B cell (primary cell): ENCODE measurements at regions not wholly inside any gene's neighbourhood (a gene's known extent, or its start where the extent isn't known, plus 50 kb on each side); places are given as distances from the start of the nearest gene placed in this dataset.

Experiments
- ATAC-seq: fragments of 200-7000 bp; cut with Tn5 transposase; one replicate; pipeline ENCODE4 v1.10.0; 2021; ENCODE audit warnings: low read depth, mild to moderate bottlenecking, moderate number of reproducible peaks, moderate library complexity
- CTCF ChIA-PET: fragments of 350-600 bp; sonication (Branson Sonifier 250); formaldehyde crosslinking; loops from one replicate; lab custom pipeline; 2021; ENCODE audit warnings: antibody characterized with exemption, inconsistent platforms; lab: Charles Lee
- POLR2A ChIA-PET: fragments of 350-600 bp; sonication (Branson Sonifier 250); formaldehyde crosslinking; loops from one replicate; lab custom pipeline; 2021; ENCODE audit warnings: antibody characterized with exemption; lab: Charles Lee
- DNase-seq: peaks from one replicate; pipeline ENCODE4 v3.0.0; 2013
- H2AFZ ChIP-seq: 2 replicates; pipeline ENCODE4 v1.6.1; 2012; ENCODE audit warnings: mild to moderate bottlenecking, low read depth, low read length; ENCODE audit not compliant: insufficient read depth, poor library complexity, severe bottlenecking
- H3K27ac ChIP-seq, 2 donors: 1 replicate in 1 of 2; 2 replicates in 1 of 2; pipeline ENCODE4 v1.5.1; 2012 to 2013; ENCODE audit warnings: low read length in 2 of 2, mild to moderate bottlenecking in 2 of 2, moderate library complexity in 1 of 2
- H3K27me3 ChIP-seq, 4 experiments: fragments of 200-600 bp in 1 of 4; sonication (generic) in 1 of 4; replicated peaks in 1 of 4; 1 replicate in 2 of 4; 2 replicates in 2 of 4; pipeline versions ENCODE4 v1.6.1 to v1.7.0; 2013 to 2016; ENCODE audit warnings: low read length in 3 of 4, mild to moderate bottlenecking in 2 of 4, mixed read lengths in 1 of 4, moderate library complexity in 1 of 4; ENCODE audit not compliant: insufficient read depth in 4 of 4, control insufficient read depth in 3 of 4; ENCODE audit errors: control extremely low read depth in 1 of 4
- H3K36me3 ChIP-seq, 2 experiments: replicated peaks in 1 of 2; 1 replicate in 1 of 2; 2 replicates in 1 of 2; pipeline versions ENCODE4 v1.6.1 to v1.7.1; 2013; ENCODE audit warnings: low read length in 1 of 2; ENCODE audit not compliant: insufficient read depth in 2 of 2, control insufficient read depth in 1 of 2; ENCODE audit errors: control extremely low read depth in 1 of 2, extremely low read depth in 1 of 2
- H3K4me1 ChIP-seq, 2 donors: fragments of 200-600 bp in 1 of 2; sonication (generic) in 1 of 2; 1 replicate in 1 of 2; 2 replicates in 1 of 2; pipeline versions ENCODE4 v1.5.1 to v1.6.1; 2013 to 2017; ENCODE audit warnings: low read length in 2 of 2; ENCODE audit not compliant: control insufficient read depth in 2 of 2, insufficient read depth in 2 of 2
- H3K4me2 ChIP-seq: replicated peaks from 2 replicates; pipeline ENCODE3; 2012; ENCODE audit warnings: mild to moderate bottlenecking, low read depth, low read length; ENCODE audit not compliant: poor library complexity, severe bottlenecking
- H3K4me3 ChIP-seq, 5 experiments: fragments of 200-600 bp in 1 of 5; sonication (generic) in 1 of 5; 1 replicate in 3 of 5; 2 replicates in 2 of 5; pipeline versions ENCODE4 v1.5.1 to v1.7.0; 2011 to 2016; ENCODE audit warnings: low read length in 4 of 5, mild to moderate bottlenecking in 4 of 5, low read depth in 2 of 5, control low read depth in 1 of 5, moderate library complexity in 1 of 5; ENCODE audit not compliant: insufficient read depth in 1 of 5; ENCODE audit errors: control extremely low read depth in 1 of 5, extremely low read depth in 1 of 5
- H3K79me2 ChIP-seq: fragments of 200-600 bp; sonication (generic); one replicate; pipeline ENCODE4 v1.6.0; 2016; ENCODE audit warnings: low read length; ENCODE audit not compliant: control insufficient read depth, insufficient read depth
- H3K9ac ChIP-seq: fragments of 200-600 bp; sonication (generic); 2 replicates; pipeline ENCODE4 v1.6.1; 2017; ENCODE audit warnings: mild to moderate bottlenecking, low read length, moderate library complexity
- H3K9me3 ChIP-seq, 3 donors: one replicate each; pipeline versions ENCODE4 v1.6.1 to v1.7.1; 2013; ENCODE audit warnings: low read length in 2 of 3; ENCODE audit not compliant: control insufficient read depth in 2 of 3, insufficient read depth in 1 of 3; ENCODE audit errors: control extremely low read depth in 1 of 3
- H4K20me1 ChIP-seq: 2 replicates; pipeline ENCODE4 v1.6.0; 2012; ENCODE audit warnings: mild to moderate bottlenecking, low read length; ENCODE audit not compliant: insufficient read depth, control insufficient read depth, poor library complexity, severe bottlenecking
- H3K27ac Mint-ChIP-seq: one replicate; pipeline ENCODE4 v1.8.0; 2021; ENCODE audit warnings: mixed read lengths
- H3K27me3 Mint-ChIP-seq: one replicate; pipeline ENCODE4 v1.8.0; 2021; ENCODE audit warnings: mixed read lengths
- H3K4me1 Mint-ChIP-seq: one replicate; pipeline ENCODE4 v1.8.0; 2021; ENCODE audit warnings: mixed read lengths
- H3K4me3 Mint-ChIP-seq: one replicate; pipeline ENCODE4 v1.8.0; 2021; ENCODE audit warnings: mixed read lengths
- H3K9me3 Mint-ChIP-seq: one replicate; pipeline ENCODE4 v1.8.0; 2022; ENCODE audit warnings: mixed read lengths; ENCODE audit not compliant: insufficient read depth
- EZH2 ChIP-seq: IDR thresholded peaks from 2 replicates; pipeline ENCODE4 v1.6.1; 2012; ENCODE audit warnings: borderline replicate concordance, low read depth, mild to moderate bottlenecking, moderate library complexity, low read length; ENCODE audit not compliant: insufficient read depth, poor library complexity, severe bottlenecking
- WGBS: methylation state at CpG from one replicate; pipeline ENCODE4 v1.1.5; 2013; ENCODE audit warnings: missing lambda C conversion rate; ENCODE audit not compliant: insufficient coverage; 5-methylcytosine and 5-hydroxymethylcytosine counted together
- intact Hi-C: fragments of 100-400 bp; cut with micrococcal nuclease; formaldehyde crosslinking; loops from one replicate; pipeline ENCODE4 v1.10.0; 2022
- TF ChIP-seq, protein P1 (sequence below): fragments of 200-600 bp; IDR thresholded peaks from one replicate; pipeline ENCODE4 v1.8.0; 2022; ENCODE audit warnings: antibody characterized with exemption, mild to moderate bottlenecking

DNA sequence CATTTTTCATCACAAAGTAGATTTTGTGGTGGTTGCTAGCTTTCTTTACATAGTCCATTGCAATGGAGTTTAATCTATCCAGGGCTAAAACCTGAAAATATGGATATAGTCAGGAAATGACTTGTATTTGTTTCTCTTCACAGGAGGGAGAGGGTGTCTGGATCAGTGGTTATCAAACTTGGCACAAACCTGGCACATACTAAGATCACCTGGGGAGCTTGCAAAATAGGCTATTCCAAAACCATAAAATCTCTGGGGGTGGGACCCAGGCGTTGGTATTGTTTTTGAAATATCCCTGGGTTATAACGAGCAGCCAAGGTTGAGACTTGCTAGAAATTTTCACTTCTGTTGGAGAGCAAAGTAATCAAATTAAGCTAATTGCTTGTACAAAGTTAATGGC, 179.9 kb downstream of the PCSK1 start:
- H4K20me1 ChIP-seq: no peaks in the 10 kb centered on the region
- H3K9me3 Mint-ChIP-seq: no peaks in the 10 kb centered on the region
- no peak for DNase-seq
- CTCF ChIA-PET: no interaction called here
- no peak overlapping the region for H3K27ac ChIP-seq
- TF ChIP-seq, protein P1, sequence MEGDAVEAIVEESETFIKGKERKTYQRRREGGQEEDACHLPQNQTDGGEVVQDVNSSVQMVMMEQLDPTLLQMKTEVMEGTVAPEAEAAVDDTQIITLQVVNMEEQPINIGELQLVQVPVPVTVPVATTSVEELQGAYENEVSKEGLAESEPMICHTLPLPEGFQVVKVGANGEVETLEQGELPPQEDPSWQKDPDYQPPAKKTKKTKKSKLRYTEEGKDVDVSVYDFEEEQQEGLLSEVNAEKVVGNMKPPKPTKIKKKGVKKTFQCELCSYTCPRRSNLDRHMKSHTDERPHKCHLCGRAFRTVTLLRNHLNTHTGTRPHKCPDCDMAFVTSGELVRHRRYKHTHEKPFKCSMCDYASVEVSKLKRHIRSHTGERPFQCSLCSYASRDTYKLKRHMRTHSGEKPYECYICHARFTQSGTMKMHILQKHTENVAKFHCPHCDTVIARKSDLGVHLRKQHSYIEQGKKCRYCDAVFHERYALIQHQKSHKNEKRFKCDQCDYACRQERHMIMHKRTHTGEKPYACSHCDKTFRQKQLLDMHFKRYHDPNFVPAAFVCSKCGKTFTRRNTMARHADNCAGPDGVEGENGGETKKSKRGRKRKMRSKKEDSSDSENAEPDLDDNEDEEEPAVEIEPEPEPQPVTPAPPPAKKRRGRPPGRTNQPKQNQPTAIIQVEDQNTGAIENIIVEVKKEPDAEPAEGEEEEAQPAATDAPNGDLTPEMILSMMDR: no peak
- TF ChIP-seq EZH2: no peak
- H3K27me3 Mint-ChIP-seq: no peaks in the 10 kb centered on the region
- no peaks in the 10 kb centered on the region for H3K27me3 ChIP-seq
- no peaks in the 10 kb centered on the region for H3K9me3 ChIP-seq
- no peak overlapping the region for H3K4me3 ChIP-seq
- no peak overlapping the region for H2AFZ ChIP-seq
- H3K27ac Mint-ChIP-seq: no peak overlapping the region
- H3K9ac ChIP-seq: no peak overlapping the region
- no peak overlapping the region for H3K4me2 ChIP-seq
- no peaks in the 10 kb centered on the region for H3K79me2 ChIP-seq
- WGBS: no CpG with 5 or more reads among the region's 2 CpGs
- ATAC-seq: no peak
- no peak overlapping the region for H3K4me3 Mint-ChIP-seq
- POLR2A ChIA-PET: no interaction called here
- H3K4me1 ChIP-seq: no peaks in the 10 kb centered on the region
- intact Hi-C loops: no loop called here
- H3K4me1 Mint-ChIP-seq: no peaks in the 10 kb centered on the region
- H3K36me3 ChIP-seq: no peaks in the 10 kb centered on the region

DNA sequence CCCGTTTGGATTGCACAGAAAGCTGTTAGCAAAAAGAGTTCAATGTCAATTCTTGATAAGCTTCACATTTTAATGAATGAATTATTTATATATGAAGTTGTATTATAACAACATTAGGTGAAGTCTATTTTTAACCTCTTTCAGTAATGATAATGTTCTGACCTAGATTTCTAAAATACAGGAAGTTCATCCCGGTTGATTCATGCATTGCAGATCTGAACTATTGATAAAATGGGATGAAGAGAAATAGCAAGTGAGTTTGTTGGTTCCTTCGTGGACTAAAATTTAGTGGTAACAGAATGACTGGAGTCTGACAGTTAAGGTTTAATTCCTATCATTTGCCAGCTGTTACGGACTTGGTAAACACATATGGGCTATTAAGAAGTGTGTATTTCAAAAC, 180.5 kb downstream of the PCSK1 start:
- Histone ChIP-seq H3K4me1 (no peaks in the 10 kb centered on the region), H3K36me3 (no peaks in the 10 kb centered on the region), H3K4me3 (no peak overlapping the region), H3K4me2 (no peak overlapping the region), H3K9ac (no peak overlapping the region), H3K9me3 (no peaks in the 10 kb centered on the region), H4K20me1 (no peaks in the 10 kb centered on the region), H3K79me2 (no peaks in the 10 kb centered on the region), H3K27me3 (no peaks in the 10 kb centered on the region), H3K27ac (no peak overlapping the region), H2AFZ (no peak overlapping the region)
- H3K27ac Mint-ChIP-seq: no peak overlapping the region
- POLR2A ChIA-PET: no interaction called here
- CTCF ChIA-PET: no interaction called here
- H3K9me3 Mint-ChIP-seq: no peaks in the 10 kb centered on the region
- ATAC-seq (no peak), DNase-seq (no peak)
- no peak for TF ChIP-seq EZH2
- TF ChIP-seq, protein P1: no peak
- no peaks in the 10 kb centered on the region for H3K4me1 Mint-ChIP-seq
- intact Hi-C loops: no loop called here
- H3K4me3 Mint-ChIP-seq: no peak overlapping the region
- H3K27me3 Mint-ChIP-seq: no peaks in the 10 kb centered on the region
- no CpG with 5 or more reads among the region's 4 CpGs for WGBS
